ENCODE measurements at regions not wholly inside any gene's neighbourhood (a gene's known extent, or its start where the extent isn't known, plus 50 kb on each side); places are given as distances from the start of the nearest gene placed in this dataset.
"Not testable (repeated sequence)": the region's sequence is repeated elsewhere in the genome, so short reads cannot be mapped to it uniquely, and the experiment has no call there.

DNA sequence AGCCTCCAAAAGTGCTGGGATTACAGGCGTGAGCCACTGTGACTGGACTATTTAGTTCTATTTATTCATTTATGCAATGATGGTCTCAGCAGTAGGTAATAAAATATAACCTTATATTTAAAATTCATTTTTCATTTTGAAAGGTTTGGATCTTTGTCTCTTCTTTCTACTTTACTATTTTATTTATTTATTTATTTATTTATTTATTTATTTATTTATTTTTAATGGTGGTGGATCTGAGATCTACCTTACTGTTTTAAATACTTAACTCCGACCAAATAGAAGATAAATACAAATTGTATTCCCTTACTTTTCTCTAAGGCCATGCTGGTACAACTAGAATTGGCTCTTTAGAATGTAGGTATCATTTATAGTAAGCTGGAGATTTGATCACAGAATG lies 159.9 kb upstream of the NBPF19 start:
- intact Hi-C loops (cut with DNase I; ENCODE audit: low total_unique reads); H3K27me3 ChIP-seq; H3K4me3 ChIP-seq; H3K9me3 ChIP-seq; H3K36me3 ChIP-seq; DNase-seq (ENCODE audit: low spot score in 2 of 2); H3K4me1 ChIP-seq; H3K27ac ChIP-seq: not testable (repeated sequence)

DNA sequence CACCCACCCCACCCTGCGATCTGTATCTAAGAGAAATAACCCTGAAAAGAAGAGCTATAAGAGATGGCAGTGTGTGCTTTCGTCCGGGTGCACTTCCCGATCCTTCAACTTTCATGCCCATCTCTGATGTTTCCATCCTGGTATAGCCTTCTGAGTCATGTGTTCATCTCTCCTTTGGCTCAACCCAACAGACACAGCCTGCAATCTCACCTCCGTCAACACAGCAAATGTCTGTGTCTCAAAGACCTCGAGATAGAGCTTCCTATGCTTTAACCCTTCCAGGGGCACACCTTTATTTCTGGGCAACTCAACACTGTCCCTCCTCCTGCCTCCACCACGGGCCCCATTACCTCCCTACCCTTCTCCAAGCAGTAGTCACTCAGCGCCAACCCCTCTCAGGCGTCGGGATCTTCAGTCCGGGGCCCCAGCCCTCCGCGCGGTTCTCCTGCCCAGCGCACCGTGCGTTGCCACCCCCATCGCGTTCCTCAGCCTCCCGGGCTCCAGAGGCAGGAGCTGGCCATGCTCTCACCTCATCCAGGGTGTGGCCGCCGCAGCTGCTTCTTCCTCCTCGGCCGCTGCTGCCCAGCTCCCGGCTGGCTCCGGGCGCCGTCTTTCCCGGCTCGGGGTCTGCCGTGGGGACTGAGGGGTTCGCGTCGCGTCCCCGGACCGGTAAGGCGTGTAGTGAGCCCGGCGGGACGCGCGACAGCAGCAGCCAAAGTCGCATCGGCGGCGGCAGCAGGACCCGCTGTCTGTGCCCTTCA lies 153.7 kb upstream of the NBPF19 start:
- H3K4me1 ChIP-seq; H3K4me3 ChIP-seq; H3K27ac ChIP-seq; H3K27me3 ChIP-seq; H3K9me3 ChIP-seq; H3K36me3 ChIP-seq; DNase-seq (ENCODE audit: low spot score in 2 of 2); intact Hi-C loops (cut with DNase I; ENCODE audit: low total_unique reads): not testable (repeated sequence)

DNA sequence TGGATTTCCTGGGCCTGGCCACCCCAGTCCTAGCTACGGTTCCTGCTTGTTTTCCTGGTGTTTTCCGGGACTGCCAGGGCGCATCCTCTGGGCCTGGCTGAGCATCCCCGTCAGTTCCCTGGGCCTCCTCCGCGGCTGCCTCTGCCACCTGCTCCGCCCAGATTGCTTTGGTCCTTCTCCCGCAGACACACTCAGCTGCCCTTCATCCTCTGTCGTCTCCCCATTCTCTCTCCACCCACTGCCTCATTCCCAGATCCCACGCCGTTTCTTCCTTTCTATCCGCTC lies 153.2 kb upstream of the NBPF19 start:
- H3K27me3 ChIP-seq; intact Hi-C loops (cut with DNase I; ENCODE audit: low total_unique reads); H3K36me3 ChIP-seq; H3K27ac ChIP-seq; DNase-seq (ENCODE audit: low spot score in 2 of 2); H3K9me3 ChIP-seq; H3K4me1 ChIP-seq; H3K4me3 ChIP-seq: not testable (repeated sequence)

DNA sequence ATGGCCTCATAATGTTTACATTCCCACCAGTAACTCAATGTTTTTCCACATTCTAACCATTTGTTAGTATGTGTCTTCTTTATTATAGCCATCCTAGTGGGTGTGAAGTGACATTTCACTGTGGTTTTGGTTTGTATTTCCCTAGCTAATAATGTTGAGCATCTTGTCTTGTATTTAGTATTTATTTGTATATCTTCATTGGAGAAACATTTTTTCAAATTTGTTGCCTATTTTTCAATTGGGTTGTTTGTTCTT lies 144.8 kb upstream of the NBPF19 start:
- DNase-seq (ENCODE audit: low spot score in 2 of 2); H3K36me3 ChIP-seq; H3K27ac ChIP-seq; H3K27me3 ChIP-seq; intact Hi-C loops (cut with DNase I; ENCODE audit: low total_unique reads); H3K9me3 ChIP-seq; H3K4me1 ChIP-seq; H3K4me3 ChIP-seq: not testable (repeated sequence)

DNA sequence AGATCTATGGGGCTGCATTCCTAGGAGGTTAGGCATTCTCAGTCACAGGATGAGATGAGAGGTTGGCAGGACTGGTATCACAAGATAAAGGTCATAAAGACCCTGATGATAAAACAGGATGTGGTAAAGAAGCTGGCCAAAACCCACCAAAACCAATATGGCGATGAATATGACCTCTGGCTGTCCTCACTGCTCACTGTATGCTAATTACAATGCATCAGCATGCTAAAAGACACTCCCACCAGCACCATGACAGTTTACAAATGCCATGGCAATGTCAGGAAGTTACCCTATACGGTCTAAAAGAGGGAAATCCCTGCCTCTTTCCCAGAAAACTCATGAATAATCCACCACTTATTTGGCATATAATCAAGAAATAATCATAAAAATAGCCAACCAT lies 138.8 kb upstream of the NBPF19 start:
- H3K4me3 ChIP-seq; H3K27me3 ChIP-seq; DNase-seq (ENCODE audit: low spot score in 2 of 2); H3K4me1 ChIP-seq; H3K9me3 ChIP-seq; H3K27ac ChIP-seq; H3K36me3 ChIP-seq; intact Hi-C loops (cut with DNase I; ENCODE audit: low total_unique reads): not testable (repeated sequence)

DNA sequence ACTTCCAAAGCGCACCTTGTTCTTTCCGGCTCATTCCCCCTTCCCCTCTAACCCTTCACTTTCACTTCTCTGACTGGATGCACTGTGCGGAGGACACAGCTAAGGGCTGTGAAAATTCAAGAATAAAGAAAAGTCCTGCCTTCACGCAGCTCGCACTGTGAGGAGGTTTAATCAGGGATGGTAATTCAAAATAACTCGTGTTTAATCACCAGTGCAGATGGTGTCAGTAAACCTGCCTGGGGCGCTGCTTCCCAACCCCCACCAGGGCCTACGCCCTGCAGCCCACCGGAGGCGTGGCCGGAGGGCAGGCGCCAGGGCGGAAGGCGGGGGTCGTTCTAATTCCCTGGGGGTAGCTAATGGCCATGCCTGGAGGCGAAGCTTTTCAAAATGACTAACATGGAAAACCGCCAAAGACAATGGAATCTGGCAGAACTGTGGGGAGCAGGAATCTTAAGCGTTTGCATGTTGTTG lies 136.6 kb upstream of the NBPF19 start:
- intact Hi-C loops (cut with DNase I; ENCODE audit: low total_unique reads); DNase-seq (ENCODE audit: low spot score in 2 of 2); H3K9me3 ChIP-seq; H3K27ac ChIP-seq; H3K4me3 ChIP-seq; H3K4me1 ChIP-seq; H3K27me3 ChIP-seq; H3K36me3 ChIP-seq: not testable (repeated sequence)

DNA sequence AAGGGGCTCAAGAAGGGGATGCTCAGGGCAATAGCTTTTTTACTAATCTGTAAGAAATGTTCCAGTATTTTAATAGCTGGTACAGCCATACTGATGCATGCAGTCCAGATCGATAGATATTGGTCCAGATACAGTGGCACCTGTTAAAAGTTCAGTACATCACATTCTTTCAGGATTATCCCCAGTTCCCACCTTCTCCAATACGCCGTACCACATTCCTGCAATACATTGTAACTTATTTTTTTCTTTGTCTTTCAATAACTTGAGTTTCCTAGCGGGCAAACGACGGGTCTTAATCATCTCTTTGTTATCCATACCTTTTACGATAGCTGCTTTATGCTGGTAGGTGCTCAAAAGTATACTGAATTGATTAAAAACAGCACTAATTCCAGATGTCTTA lies 136.1 kb upstream of the NBPF19 start:
- H3K27ac ChIP-seq; H3K27me3 ChIP-seq; DNase-seq (ENCODE audit: low spot score in 2 of 2); H3K4me3 ChIP-seq; H3K9me3 ChIP-seq; H3K36me3 ChIP-seq; H3K4me1 ChIP-seq; intact Hi-C loops (cut with DNase I; ENCODE audit: low total_unique reads): not testable (repeated sequence)

DNA sequence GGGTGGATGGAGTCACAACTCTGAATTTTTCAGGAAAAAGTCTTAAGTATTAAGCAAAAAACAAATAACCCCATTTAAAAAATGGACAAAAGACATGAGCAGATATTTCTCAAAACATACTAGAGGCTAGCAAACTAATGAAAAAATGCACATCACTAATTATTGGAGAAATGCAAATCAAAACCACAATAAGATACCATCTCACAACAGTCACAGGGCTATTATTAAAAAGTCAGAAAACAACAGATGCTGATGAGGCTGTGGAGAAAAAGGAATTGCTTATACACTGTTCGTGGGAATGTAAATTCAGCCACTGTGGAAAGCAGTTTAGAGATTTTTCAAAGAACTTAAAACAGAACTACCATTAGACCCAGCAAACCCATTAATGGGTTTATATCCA lies 125.4 kb upstream of the NBPF19 start:
- DNase-seq (ENCODE audit: low spot score in 2 of 2); H3K27ac ChIP-seq; H3K36me3 ChIP-seq; H3K4me3 ChIP-seq; H3K9me3 ChIP-seq; intact Hi-C loops (cut with DNase I; ENCODE audit: low total_unique reads); H3K4me1 ChIP-seq; H3K27me3 ChIP-seq: not testable (repeated sequence)

DNA sequence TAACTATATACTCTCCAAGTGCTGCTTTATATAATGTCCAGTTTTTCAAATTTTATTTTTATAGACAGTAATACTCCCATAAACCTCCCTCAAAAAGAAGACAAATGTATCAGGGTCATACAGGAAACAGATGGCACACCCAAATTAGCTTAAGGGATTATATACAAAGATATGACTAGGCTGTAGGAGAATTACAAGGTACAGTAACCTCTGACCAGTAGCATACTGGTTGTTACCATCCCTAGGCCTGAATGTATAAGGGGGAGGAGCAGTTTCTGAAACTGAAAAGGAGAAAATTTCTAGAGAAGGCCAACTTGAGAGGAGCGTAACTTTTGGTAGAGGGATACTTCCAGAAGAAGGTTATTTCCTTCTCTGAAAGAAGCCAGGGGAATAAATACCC lies 122.6 kb upstream of the NBPF19 start:
- H3K27ac ChIP-seq; H3K36me3 ChIP-seq; H3K4me3 ChIP-seq; intact Hi-C loops (cut with DNase I; ENCODE audit: low total_unique reads); H3K27me3 ChIP-seq; DNase-seq (ENCODE audit: low spot score in 2 of 2); H3K9me3 ChIP-seq; H3K4me1 ChIP-seq: not testable (repeated sequence)

DNA sequence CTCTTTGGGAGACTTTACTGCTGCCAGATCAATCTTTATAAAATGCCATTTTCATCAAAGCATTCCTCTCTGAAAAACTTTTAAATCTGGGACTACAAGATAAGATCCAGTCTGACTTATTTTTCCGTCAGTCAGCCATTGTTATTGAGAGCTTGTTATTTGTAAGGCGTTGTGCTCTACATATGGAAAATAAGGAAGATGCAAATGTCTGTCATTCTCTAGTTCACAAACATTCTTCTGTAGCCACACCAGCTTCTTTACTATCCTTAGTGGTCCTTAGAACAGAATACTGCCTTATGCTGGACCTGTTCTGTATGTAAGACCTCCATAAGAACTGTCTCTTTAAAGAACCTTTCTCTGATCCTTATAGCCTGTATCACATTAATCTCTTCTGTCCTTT lies 120.3 kb upstream of the NBPF19 start:
- H3K9me3 ChIP-seq; DNase-seq (ENCODE audit: low spot score in 2 of 2); H3K36me3 ChIP-seq; intact Hi-C loops (cut with DNase I; ENCODE audit: low total_unique reads); H3K4me1 ChIP-seq; H3K27me3 ChIP-seq; H3K27ac ChIP-seq; H3K4me3 ChIP-seq: not testable (repeated sequence)

DNA sequence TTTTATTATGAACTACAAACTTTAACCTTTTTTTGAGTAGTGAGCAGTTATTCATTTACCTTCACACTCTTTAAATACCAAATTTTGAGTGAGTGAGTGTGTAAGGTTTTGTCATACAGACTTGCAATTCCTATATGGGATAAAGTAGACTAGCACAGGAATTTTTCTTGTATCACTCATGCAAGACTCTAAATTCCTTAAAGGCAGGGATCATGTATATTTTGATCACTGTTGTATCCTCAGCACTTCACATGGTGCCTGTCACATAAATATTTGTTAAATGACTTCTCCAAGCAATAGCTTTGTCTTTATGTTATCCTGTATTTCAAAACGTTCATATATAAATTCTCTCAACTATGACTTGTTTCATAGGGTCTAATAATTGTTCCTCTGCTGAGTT lies 119.1 kb upstream of the NBPF19 start:
- H3K27me3 ChIP-seq; intact Hi-C loops (cut with DNase I; ENCODE audit: low total_unique reads); DNase-seq (ENCODE audit: low spot score in 2 of 2); H3K36me3 ChIP-seq; H3K27ac ChIP-seq; H3K4me3 ChIP-seq; H3K4me1 ChIP-seq; H3K9me3 ChIP-seq: not testable (repeated sequence)

DNA sequence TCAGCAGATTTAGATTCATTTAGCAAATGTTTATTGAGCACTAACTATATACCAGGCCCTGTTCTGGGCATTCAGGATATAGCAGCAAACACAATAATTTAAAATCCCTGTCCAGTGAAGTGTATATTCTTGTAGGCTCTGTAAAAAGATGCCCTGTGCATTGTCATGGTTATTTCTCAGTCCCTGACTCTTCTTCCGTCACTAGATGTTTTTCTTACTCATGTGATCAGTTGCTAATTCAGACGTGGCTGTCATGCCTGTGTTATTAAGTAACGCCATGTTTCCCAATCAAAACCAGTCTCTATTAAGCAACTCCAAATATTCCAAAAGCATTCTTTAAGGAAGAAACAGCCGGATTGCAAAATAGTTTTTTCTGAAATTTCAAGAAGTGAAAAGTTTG lies 118.7 kb upstream of the NBPF19 start:
- H3K27ac ChIP-seq; intact Hi-C loops (cut with DNase I; ENCODE audit: low total_unique reads); H3K27me3 ChIP-seq; DNase-seq (ENCODE audit: low spot score in 2 of 2); H3K9me3 ChIP-seq; H3K4me3 ChIP-seq; H3K4me1 ChIP-seq; H3K36me3 ChIP-seq: not testable (repeated sequence)

DNA sequence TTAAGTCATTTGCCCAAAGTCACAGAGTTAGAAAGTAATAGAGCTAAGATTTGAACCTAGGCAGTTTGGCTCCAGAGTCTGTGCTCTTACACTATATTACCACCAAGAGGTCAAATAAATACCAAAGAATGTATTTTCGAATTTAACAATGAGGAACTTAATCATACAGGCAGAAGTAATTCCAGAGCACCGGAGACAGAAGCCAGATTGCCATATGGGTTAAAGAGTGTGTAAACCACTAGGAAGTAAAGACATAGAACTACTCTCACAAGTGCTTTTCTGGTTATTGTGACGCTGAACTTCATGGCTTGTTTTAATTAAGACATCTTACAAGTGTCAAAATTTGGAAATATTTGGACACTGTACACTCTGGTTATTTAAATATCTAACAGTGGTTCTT lies 114.5 kb upstream of the NBPF19 start:
- DNase-seq (ENCODE audit: low spot score in 2 of 2); H3K4me1 ChIP-seq; H3K36me3 ChIP-seq; intact Hi-C loops (cut with DNase I; ENCODE audit: low total_unique reads); H3K9me3 ChIP-seq; H3K27me3 ChIP-seq; H3K27ac ChIP-seq; H3K4me3 ChIP-seq: not testable (repeated sequence)

DNA sequence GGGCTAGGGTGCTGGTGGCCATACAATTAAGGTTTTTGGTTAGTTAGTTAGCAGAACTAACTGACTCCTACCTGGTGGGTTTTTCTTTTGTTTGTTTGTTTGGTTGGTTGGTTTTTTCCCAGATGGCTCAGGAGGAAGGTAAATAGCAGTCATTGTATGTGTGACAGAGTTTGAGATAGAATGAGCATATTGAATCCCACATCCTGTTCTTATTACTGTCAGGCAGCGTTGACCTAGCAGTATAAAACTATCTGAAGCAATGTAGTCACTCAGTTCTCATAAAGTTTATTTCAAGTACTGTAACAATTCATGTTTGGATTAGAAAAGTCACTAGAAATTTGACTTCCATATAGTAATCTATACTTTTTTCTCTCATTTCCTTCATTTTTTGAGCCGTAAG lies 113.5 kb upstream of the NBPF19 start:
- H3K4me1 ChIP-seq; H3K36me3 ChIP-seq; H3K4me3 ChIP-seq; intact Hi-C loops (cut with DNase I; ENCODE audit: low total_unique reads); H3K27me3 ChIP-seq; DNase-seq (ENCODE audit: low spot score in 2 of 2); H3K27ac ChIP-seq; H3K9me3 ChIP-seq: not testable (repeated sequence)

All from breast epithelium (tissue), 4 donors.